Body of pancreas (tissue), 4 donors: ENCODE measurements at regions not wholly inside any gene's neighbourhood (a gene's known extent, or its start where the extent isn't known, plus 50 kb on each side); places are given as distances from the start of the nearest gene placed in this dataset.

Source experiments
- POLR2A ChIP-seq, 3 donors: fragments of 450-650 bp; IDR thresholded peaks; one replicate each; pipeline ENCODE4 v1.6.1; 2016; ENCODE audit warnings: antibody characterized with exemption in 3 of 3, mild to moderate bottlenecking in 2 of 3
- TF ChIP-seq, protein P1 (sequence below), 7 experiments: fragments of 450-650 bp in 4 of 7; fragments of 200-600 bp in 3 of 7; sonication (generic) in 3 of 7; IDR thresholded peaks; one replicate each; pipeline ENCODE4 v1.5.1; 2016 to 2019; ENCODE audit warnings: antibody characterized with exemption in 7 of 7

DNA sequence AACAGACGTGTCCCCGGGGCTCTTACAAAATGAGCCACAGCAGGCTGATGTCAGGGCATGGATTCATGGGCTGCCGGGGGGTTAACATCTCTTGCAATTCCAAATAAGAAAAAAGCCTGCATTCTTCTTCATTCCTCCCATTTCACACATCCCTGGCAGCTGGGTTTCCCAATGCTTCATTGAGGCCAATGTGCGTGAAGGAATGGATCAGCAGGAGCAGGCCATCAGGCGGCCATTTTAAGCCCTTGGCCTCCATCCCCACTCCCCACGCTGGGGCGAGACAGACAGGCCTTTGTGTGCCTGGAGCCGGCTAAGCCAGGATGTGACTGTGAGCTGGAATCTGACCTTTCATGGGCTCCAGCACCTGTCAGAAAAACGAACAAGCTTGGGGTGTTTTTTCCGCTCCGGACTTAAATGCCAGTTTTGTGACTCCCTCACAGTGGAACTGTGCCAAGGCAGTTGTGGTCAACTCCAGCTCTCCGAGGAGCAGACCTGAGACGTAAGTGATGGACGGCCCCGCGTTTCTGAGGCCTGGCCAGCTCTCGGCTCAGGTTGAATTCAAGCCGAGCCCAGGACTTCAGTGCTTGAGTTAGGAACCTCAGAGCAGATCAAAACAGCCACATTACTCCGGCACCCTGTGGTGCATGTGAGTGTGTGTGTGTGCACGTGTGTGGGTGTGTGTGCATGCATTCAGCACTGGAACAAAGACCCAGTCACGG lies 133.1 kb downstream of the TMEM30B start:
- TF ChIP-seq, protein P1, sequence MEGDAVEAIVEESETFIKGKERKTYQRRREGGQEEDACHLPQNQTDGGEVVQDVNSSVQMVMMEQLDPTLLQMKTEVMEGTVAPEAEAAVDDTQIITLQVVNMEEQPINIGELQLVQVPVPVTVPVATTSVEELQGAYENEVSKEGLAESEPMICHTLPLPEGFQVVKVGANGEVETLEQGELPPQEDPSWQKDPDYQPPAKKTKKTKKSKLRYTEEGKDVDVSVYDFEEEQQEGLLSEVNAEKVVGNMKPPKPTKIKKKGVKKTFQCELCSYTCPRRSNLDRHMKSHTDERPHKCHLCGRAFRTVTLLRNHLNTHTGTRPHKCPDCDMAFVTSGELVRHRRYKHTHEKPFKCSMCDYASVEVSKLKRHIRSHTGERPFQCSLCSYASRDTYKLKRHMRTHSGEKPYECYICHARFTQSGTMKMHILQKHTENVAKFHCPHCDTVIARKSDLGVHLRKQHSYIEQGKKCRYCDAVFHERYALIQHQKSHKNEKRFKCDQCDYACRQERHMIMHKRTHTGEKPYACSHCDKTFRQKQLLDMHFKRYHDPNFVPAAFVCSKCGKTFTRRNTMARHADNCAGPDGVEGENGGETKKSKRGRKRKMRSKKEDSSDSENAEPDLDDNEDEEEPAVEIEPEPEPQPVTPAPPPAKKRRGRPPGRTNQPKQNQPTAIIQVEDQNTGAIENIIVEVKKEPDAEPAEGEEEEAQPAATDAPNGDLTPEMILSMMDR (IDR thresholded peaks at IDR 0.05) = no peak
- TF ChIP-seq POLR2A (IDR thresholded peaks at IDR 0.05) = no peak
